Neural cell (in vitro differentiated cells): ENCODE measurements at regions not wholly inside any gene's neighbourhood (a gene's known extent, or its start where the extent isn't known, plus 50 kb on each side); places are given as distances from the start of the nearest gene placed in this dataset.
"Not testable (repeated sequence)": the region's sequence is repeated elsewhere in the genome, so short reads cannot be mapped to it uniquely, and the experiment has no call there.

Experiments used
- H2AFZ ChIP-seq: fragments of 200-600, 300-800 bp; sonication (generic), shearing (Covaris generic); 2 replicates; pipeline ENCODE4 v1.6.0; 2014; ENCODE audit warnings: low read depth, mild to moderate bottlenecking, antibody characterized with exemption, low read length, moderate library complexity
- H3F3A ChIP-seq: fragments of 200-600 bp; shearing (Covaris generic); 2 replicates; pipeline ENCODE4 v1.6.1; 2016; ENCODE audit warnings: mild to moderate bottlenecking, moderate library complexity, mixed read lengths, antibody characterized with exemption, low read length; ENCODE audit not compliant: insufficient read depth, poor library complexity, severe bottlenecking
- H3K27ac ChIP-seq: fragments of 200-600, 300-800 bp; sonication (generic), shearing (Covaris generic); 2 replicates; pipeline ENCODE4 v1.5.1; 2014; ENCODE audit warnings: mild to moderate bottlenecking, low read length, moderate library complexity
- H3K27me3 ChIP-seq: fragments of 300-800, 200-600 bp; sonication (generic), shearing (Covaris generic); 2 replicates; pipeline ENCODE4 v1.6.0; 2014; ENCODE audit warnings: mild to moderate bottlenecking, low read depth, low read length, moderate library complexity; ENCODE audit not compliant: insufficient read depth
- H3K36me3 ChIP-seq: fragments of 300-800, 200-600 bp; sonication (generic), shearing (Covaris generic); 2 replicates; pipeline ENCODE4 v1.5.1; 2014; ENCODE audit warnings: mild to moderate bottlenecking, antibody characterized with exemption, low read length, moderate library complexity; ENCODE audit not compliant: insufficient read depth
- H3K4me2 ChIP-seq: fragments of 300-800, 200-600 bp; sonication (generic), shearing (Covaris generic); 2 replicates; pipeline ENCODE4 v1.6.0; 2014; ENCODE audit warnings: mild to moderate bottlenecking, low read length
- H3K4me3 ChIP-seq: fragments of 300-800, 200-600 bp; sonication (generic), shearing (Covaris generic); 2 replicates; pipeline ENCODE4 v1.5.1; 2014; ENCODE audit warnings: mild to moderate bottlenecking, low read length, moderate library complexity
- H3K79me2 ChIP-seq: fragments of 200-600 bp; shearing (Covaris generic); replicated peaks from 2 replicates; pipeline ENCODE4 v1.6.0; 2014; ENCODE audit warnings: mild to moderate bottlenecking, low read length, moderate library complexity; ENCODE audit not compliant: insufficient read depth
- H3K9ac ChIP-seq: fragments of 300-800, 200-600 bp; sonication (generic), shearing (Covaris generic); 2 replicates; pipeline ENCODE4 v1.6.1; 2016; ENCODE audit warnings: mild to moderate bottlenecking, low read length, mixed read lengths
- H3K9me2 ChIP-seq: fragments of 200-600 bp; shearing (Covaris generic); 2 replicates; pipeline ENCODE4 v1.6.1; 2016; ENCODE audit warnings: mild to moderate bottlenecking, low read length, mixed read lengths; ENCODE audit not compliant: insufficient read depth
- H3K9me3 ChIP-seq: fragments of 200-600, 300-800 bp; sonication (generic), shearing (Covaris generic); 2 replicates; pipeline ENCODE4 v1.6.1; 2016; ENCODE audit warnings: mild to moderate bottlenecking, mixed run types, low read length, moderate library complexity, mixed read lengths
- H4K20me1 ChIP-seq: fragments of 200-600 bp; shearing (Covaris generic); 2 replicates; pipeline ENCODE4 v1.6.1; 2016; ENCODE audit warnings: mild to moderate bottlenecking, mixed run types; ENCODE audit not compliant: insufficient read depth
- CTCF ChIP-seq: fragments of 450-650 bp; IDR thresholded peaks from 2 replicates; pipeline ENCODE4 v1.5.1; 2014; ENCODE audit warnings: antibody characterized with exemption, mild to moderate bottlenecking, moderate library complexity; ENCODE audit not compliant: poor library complexity, severe bottlenecking
- EP300 ChIP-seq: fragments of 450-650 bp; conservative IDR thresholded peaks from 2 replicates; pipeline ENCODE4 v1.6.1; 2014; ENCODE audit warnings: antibody characterized with exemption, mild to moderate bottlenecking, moderate library complexity; ENCODE audit not compliant: poor library complexity, severe bottlenecking
- EZH2 ChIP-seq: fragments of 200-600, 300-800 bp; shearing (Covaris generic), sonication (generic); IDR thresholded peaks from 2 replicates; pipeline ENCODE4 v1.6.1; 2014; ENCODE audit warnings: antibody characterized with exemption, low read length, borderline replicate concordance, mild to moderate bottlenecking; ENCODE audit not compliant: insufficient read depth, poor library complexity, severe bottlenecking
- MXI1 ChIP-seq: fragments of 450-650 bp; conservative IDR thresholded peaks from 2 replicates; pipeline ENCODE4 v1.6.1; 2014; ENCODE audit warnings: antibody characterized with exemption, mild to moderate bottlenecking; ENCODE audit not compliant: poor library complexity, severe bottlenecking
- POLR2AphosphoS5 ChIP-seq: IDR thresholded peaks from 2 replicates; pipeline ENCODE4 v1.6.1; 2012
- REST ChIP-seq: IDR thresholded peaks from 2 replicates; pipeline ENCODE4 v1.6.1; 2012; ENCODE audit warnings: borderline replicate concordance
- TAF1 ChIP-seq: IDR thresholded peaks from 2 replicates; pipeline ENCODE4 v1.6.1; 2012; ENCODE audit warnings: low read depth

GRCh38 chr20:40630713-40631112, 58.3 kb downstream of the MAFB start:
- no peak overlapping the region for H3K4me3 ChIP-seq
- peaks cover 3% of the 10 kb centered on the region for H3K9me3 ChIP-seq
- no peaks in the 10 kb centered on the region for H4K20me1 ChIP-seq
- H3K36me3 ChIP-seq: no peaks in the 10 kb centered on the region
- H3K9ac ChIP-seq: no peak overlapping the region
- no peaks in the 10 kb centered on the region for H3F3A ChIP-seq
- no peaks in the 10 kb centered on the region for H3K79me2 ChIP-seq
- no peak for TF ChIP-seq CTCF
- no peaks in the 10 kb centered on the region for H3K9me2 ChIP-seq
- no peaks in the 10 kb centered on the region for H3K27me3 ChIP-seq
- H3K27ac ChIP-seq: no peak overlapping the region
- H2AFZ ChIP-seq: no peak overlapping the region
- H3K4me2 ChIP-seq: no peak overlapping the region

- no peak overlapping the region for H3K27ac ChIP-seq
- H3K9me3 ChIP-seq: peaks cover 3% of the 10 kb centered on the region
- no peak for TF ChIP-seq POLR2AphosphoS5
- no peak for TF ChIP-seq CTCF
- TF ChIP-seq TAF1: no peak
- no peak for TF ChIP-seq MXI1
- no peak for TF ChIP-seq EP300
- TF ChIP-seq EZH2: no peak
- H3K4me3 ChIP-seq: no peak overlapping the region
- H3F3A ChIP-seq: no peaks in the 10 kb centered on the region
- H3K4me2 ChIP-seq: no peak overlapping the region
- no peak overlapping the region for H3K9ac ChIP-seq
- no peaks in the 10 kb centered on the region for H3K79me2 ChIP-seq
- no peak overlapping the region for H2AFZ ChIP-seq
- H3K36me3 ChIP-seq: no peaks in the 10 kb centered on the region
- no peaks in the 10 kb centered on the region for H3K27me3 ChIP-seq
- H4K20me1 ChIP-seq: no peaks in the 10 kb centered on the region
- H3K9me2 ChIP-seq: no peaks in the 10 kb centered on the region
These were observed 58.9 kb downstream of the MAFB start for GRCh38 chr20:40630099-40630498.

- Histone ChIP-seq H3K4me3 (no peak overlapping the region), H3K27me3 (no peaks in the 10 kb centered on the region), H3K4me2 (no peak overlapping the region), H3K27ac (no peak overlapping the region), H3K36me3 (no peaks in the 10 kb centered on the region), H3K79me2 (no peaks in the 10 kb centered on the region), H3K9me3 (peaks cover 3% of the 10 kb centered on the region), H3K9me2 (no peaks in the 10 kb centered on the region), H4K20me1 (no peaks in the 10 kb centered on the region), H3K9ac (no peak overlapping the region), H2AFZ (no peak overlapping the region), H3F3A (no peaks in the 10 kb centered on the region)
- TF ChIP-seq REST: no peak
- no peak for TF ChIP-seq CTCF
- TF ChIP-seq EZH2: no peak
These were observed 60.2 kb downstream of the MAFB start for GRCh38 chr20:40628877-40629276.

GRCh38 chr20:40619053-40619452, 70.0 kb downstream of the MAFB start:
- H3K4me2 ChIP-seq, H2AFZ ChIP-seq, H3K9ac ChIP-seq, H4K20me1 ChIP-seq, H3K9me3 ChIP-seq, H3K27ac ChIP-seq, H3K27me3 ChIP-seq, H3K4me3 ChIP-seq, H3K36me3 ChIP-seq, H3K9me2 ChIP-seq, H3K79me2 ChIP-seq, H3F3A ChIP-seq: not testable (repeated sequence)
